ENCODE measurements at regions not wholly inside any gene's neighbourhood (a gene's known extent, or its start where the extent isn't known, plus 50 kb on each side); places are given as distances from the start of the nearest gene placed in this dataset.

- TF ChIP-seq POLR2A (IDR thresholded peaks at IDR 0.05; ENCODE audit: low read depth, low read length) (no peak), CTCF (conservative IDR thresholded peaks at IDR 0.05; ENCODE audit: low read depth, low read length) (no peak), BHLHE40 (IDR thresholded peaks at IDR 0.05; ENCODE audit: low read depth, low read length) (no peak), ELK1 (IDR thresholded peaks at IDR 0.05; ENCODE audit: borderline replicate concordance, low read depth, low read length) (no peak), RAD21 (IDR thresholded peaks at IDR 0.05; ENCODE audit: low read length) (no peak)
Observed at GRCh38 chr12:18799561-18799960, 61.6 kb downstream of the CAPZA3 start.

Data from IMR-90 (cell line).